DMS53 (cell line): ENCODE measurements at regions not wholly inside any gene's neighbourhood (a gene's known extent, or its start where the extent isn't known, plus 50 kb on each side); places are given as distances from the start of the nearest gene placed in this dataset.

Experiments used
- DNase-seq: peaks from one replicate; lab custom pipeline; 2025; lab: John Stamatoyannopoulos, UW

DNA sequence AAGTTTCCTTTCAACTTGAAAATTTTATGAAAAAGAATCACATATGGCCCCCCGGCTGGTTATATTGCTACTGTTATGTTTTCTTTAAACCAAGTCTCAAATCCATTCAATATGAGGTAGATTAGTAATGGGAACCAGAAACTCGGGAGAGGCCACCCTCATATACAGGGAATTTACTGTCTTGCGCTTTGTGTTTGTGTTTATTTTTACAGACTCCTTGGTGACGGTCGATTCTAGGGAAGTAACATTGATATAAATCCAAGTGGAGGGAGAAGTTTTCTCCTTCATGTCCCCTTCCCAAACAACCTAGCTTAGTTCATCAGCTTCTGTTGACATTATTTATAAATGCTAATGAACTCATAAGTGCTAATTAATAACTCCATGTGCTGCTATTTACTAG, 163.5 kb upstream of the LMO4 start:
- no peak for DNase-seq

DNA sequence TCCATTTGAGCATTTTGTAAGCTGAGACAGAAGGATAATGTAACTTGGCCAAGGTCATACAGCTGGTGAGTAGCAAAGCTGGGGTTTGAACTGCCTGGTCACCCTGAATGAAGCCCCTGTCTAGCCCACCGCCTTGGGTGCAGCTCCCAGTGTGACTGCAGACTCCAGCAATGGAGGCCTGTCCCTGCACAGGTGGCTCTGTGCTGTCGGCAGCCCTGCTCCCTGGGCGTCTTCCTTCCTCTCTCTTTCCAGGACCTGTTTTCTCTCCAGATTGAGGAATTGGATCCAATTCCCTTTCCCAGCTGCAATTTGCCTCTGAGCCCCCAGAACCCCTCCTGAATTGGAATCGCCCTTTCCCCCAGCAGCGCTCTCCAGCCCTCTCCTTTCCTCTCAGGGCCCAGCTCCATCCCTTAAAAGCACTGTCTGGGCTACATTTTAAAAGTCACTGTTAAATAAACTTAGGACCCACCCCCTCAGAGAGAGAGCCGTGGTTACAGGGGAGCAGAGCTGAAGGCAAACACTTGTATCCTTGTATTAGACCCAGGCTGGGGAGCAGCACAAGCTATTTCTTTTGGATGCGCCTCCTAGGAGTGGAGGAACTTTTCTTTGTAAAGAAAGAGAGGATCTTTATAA, 161.4 kb upstream of the LMO4 start:
- no peak for DNase-seq

DNA sequence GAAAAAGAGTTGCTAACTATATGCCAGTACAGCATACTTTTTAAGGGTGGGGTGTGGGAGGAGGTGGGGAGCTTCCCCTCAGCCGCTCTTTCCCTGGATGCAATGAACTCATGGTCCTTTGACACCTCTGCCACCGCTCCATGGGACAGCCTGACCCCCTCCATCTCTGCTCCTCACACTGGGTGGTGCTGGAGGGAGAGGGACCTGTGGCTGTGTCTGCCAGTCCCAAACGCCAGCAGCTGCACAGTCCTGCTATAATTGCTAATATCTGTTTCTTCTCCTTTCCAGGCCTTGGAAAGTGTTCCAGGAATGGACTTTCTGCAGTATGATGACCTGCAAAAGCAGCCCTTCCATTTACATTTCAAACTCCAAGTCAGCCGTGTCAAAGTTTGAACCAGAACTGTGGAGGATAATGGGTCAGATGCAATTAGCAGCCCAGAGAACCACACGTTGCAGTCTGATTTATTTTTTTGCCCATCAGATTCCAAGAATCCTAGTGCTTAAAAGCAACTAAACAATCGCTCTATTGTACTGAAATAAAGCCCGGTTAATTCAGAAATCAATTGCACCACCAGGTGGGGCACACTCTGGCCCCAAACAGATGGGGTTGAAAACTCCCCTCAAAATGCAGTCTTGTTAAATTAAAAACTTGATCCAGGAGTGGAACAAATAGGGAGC, 160.7 kb upstream of the LMO4 start:
- DNase-seq = no peak

DNA sequence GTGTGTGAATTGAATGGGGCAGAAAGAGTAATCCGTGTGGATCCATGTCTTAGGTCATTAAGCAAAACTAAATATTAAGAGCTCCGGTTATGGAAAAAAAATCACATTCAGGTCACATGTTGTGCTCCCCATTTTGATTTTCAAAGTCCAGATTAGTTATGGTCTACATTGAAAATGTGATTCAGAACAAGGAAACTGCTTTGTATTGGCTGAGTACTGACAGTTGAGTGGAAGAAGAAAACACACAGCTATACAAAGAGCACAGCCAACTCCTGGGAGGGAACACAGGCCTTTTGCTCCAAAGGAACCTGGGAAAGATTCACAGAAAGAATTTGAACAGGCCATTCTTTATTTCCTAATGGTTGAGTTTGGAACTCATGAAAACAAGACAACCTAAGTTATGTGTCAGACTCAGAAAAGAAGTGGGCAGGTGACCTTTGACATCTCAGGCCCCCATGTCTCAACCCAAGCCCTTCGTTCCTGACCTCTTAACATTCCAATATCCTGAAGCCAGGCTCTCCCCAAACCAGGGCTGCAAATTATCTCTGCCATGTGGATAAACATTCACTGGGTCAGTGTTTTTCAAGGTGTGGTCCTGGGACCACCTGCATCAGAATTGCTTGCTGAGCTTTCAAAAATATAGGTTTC, 159.3 kb upstream of the LMO4 start:
- DNase-seq = no peak

DNA sequence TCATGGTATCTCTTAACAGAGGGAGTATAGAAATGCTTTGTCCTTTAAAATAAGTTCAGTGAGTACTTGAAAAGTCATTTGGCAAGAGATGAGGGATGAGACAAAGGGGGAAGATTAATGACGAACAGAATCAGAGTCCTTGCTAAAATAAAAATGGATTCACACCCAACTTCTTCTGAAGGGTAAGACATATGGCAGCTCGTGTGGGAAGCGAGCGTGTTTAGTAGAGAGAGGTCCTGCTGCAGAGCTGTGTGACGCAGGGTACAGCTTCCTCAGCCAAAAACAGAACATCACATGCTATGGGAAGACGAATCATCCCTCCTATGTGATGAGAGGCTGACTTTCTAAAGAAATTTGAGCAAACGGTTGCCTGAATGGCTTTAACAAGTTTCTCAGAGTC, 158.5 kb upstream of the LMO4 start:
- DNase-seq = no peak

DNA sequence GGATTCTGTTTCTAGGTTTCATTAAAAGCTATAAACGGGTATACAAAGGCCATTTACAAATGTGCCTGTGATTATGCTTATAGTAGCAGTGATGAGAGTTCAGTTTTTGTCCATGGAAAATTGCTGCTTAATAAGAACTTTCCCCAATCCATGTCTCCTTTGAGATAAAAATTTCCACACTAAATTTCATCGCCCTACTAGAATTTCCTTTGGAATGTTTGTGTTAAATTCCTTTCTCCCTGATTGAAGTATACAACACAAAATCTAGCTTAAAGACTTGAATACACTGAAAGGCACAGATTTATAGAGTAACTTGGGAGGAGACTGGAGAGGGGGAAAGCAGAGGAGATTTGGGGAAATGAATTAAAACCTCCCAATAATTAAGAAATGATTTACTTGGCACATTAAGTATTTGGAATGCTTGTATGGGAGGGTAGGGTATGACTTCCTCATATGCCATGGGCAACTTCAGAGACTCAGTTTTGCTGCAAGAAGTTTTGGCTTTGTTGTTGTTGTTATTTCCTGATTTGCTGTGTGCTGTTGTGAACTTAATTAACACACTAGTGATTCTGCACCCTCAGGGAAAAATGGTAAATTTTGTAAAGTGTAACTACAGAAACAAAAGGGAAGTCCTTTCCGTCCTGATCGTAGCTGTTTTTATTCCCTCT, 157.6 kb upstream of the LMO4 start:
- no peak for DNase-seq

DNA sequence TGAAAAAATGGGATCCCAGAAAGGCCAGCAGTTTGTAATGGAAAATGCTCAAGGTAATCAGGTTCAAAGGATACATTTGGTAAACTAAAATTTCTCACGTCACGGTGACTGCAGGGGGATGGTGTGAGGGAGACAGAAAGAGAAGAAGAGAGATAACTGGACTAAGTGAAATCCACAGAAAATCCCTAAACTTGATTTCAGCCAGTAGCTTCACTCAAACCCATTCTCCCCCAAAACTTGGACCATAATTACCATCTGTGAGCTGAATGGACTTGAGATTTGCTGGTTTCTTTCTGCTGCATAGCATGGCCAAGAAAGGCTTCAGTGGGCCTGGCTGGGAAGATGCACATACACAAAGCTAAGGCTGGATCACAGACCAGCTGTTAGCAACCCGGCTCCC, 155.4 kb upstream of the LMO4 start:
- DNase-seq = no peak

DNA sequence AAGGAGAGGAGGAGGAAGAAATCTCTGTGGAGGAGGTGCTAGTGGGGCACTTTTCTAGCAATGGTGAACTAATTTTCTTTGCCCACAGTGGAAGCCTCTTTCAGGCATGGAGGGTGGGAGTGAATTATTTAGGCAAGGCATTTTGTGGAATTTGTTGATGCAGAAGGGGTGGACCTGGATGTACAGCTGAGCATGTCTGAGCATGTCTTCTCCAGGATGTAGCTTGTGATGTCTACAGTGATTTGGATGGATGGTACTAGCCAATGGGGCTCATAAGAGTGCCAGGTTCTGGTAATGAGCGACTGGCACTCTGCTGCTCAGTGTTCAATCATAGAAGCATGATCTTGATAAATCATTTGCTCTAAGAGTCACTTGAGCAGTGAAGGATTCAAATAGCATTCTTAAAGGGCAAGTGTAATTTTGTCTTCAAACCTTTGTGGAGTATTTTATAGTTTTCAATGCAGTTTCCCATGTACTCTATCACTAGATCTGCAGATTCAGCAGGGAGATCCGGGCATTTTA, 153.9 kb upstream of the LMO4 start:
- no peak for DNase-seq

DNA sequence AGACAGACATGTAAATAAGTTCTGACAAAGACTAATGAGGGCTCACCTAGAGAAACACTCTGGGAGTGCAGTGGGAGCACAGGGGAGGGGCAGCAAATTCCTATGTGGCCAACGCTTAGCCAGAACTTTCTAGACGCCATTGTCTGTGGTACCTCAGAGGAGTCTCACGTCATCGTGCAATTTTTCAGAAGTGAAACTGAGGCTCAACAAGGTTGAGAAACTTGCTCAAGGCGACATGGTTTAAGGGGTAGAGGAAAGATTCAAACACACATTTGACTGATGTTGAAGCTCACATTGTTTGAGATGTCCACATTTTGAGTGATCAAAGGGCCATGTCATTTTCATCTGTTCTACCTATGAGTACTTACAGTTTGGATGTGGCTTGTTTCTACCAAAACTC, 152.6 kb upstream of the LMO4 start:
- no peak for DNase-seq

DNA sequence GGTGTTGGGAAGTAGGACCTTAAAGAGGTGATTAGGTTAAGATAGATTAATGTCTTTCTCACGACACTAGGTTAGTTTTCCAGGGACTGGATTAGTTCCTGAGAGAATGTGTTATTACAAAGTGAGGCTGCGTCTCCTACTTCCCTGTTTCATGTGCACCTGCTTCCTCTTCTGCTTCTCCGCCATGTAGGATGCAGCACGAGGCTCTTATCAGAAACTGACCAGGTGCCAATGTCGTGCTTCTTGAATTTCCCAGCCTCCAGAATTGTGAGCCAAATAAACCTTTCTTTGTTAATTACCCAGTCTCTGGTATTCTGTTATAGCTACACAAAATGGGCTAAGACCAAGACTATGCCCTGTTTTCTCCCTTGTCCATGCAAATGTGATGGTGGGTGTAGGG, 152.2 kb upstream of the LMO4 start:
- no peak for DNase-seq

DNA sequence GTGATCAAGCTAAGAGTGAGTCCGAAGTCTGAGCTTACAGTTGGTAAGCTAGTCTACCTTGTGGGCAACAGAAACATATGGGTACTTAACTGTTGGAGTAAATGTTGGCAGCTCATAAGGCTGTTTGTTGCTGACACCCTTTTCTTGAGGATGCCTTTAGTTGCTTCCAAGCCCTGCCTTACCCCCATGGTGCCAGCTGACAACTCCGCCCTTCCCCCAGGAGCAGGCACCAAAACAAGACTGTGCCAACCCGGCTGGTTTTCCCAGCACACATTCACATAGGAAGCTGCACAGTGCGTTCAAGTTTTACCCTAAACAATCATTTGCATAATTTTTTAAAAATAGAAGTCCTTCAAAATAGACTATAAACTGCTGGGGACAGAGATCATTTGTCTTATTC, 150.2 kb upstream of the LMO4 start:
- DNase-seq = no peak

DNA sequence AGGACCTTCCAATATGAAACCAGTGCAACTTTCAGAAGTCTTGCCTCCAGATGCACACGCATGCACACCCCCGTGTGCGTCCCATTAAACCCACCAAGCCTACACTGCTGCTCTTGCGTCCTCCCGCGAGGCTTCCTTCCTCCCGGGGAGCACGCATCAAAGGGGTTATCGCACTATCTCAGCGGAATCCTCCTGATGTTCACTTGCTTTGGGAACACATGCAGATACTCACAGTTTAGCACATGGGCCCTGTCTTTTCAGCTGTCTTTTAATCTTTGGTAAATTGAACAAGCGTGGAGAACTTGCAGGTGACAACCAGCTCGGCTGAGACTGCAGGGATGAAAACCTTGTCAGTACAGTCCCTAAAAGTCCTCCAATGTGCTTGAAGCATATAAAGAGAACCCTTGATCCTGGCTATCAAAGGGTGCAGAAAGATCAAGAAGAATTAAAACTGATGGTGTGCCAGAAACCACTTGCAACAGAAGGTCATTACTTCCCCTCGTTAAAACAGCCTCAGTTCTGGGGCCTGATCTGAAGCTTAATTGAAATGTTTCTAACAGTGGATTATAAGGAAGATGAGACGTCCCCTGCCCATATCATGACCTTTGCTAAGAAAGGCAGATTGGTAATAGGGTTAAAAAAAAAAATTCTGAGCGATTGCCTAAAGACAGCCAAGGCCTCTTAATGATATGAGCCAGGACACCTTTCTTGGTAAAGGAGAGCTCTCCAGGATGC, 149.4 kb upstream of the LMO4 start:
- DNase-seq = no peak

DNA sequence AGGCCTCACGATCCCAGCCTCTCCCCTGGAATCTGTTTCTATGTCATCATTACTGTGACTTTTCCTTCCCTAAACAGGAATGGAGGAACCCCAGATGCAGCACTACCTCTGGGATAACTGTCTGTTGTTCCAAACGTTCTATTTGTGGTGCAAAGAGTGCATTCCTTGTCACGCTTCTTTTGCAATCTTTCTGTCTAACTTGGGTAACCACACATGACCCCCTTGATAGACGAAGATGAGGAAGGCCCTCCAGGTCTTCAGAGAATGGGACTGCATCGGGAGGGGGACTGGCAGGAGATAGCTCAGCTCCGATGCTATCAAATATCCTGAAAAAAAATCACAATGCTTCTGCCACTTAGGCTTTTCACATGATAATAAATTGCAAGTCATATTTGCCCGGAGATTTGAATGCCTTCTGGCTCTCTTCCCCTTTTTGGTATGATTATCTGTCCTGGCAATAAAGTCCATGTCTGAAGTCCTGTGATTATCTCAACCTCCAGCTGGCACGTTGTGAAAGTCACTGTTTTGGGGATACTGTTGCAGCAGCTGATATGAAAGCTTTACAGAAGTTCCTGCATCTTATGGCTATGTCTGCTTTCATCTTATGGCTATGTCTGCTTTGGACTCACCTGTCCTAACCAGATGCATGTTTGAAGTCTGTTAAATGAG, 148.7 kb upstream of the LMO4 start:
- no peak for DNase-seq

DNA sequence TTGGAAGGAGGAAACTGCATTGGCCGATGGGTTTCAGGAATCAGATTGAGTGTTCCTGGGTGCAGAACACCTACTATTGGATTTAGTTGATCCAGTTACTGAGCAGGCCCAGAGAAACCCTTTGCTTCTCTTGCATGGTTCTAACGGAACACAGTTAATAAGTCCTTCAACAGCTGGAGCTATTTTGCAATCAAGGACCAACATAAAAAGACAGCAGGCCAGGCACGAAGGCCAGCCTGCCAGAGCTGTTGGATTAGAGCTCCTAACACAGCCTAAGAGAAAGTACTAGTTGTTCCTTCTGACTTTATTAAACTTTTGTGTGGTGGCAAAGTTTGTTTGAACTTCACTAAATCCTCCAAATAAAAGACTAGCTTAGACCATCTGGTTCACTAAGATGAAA, 148.0 kb upstream of the LMO4 start:
- DNase-seq = no peak

DNA sequence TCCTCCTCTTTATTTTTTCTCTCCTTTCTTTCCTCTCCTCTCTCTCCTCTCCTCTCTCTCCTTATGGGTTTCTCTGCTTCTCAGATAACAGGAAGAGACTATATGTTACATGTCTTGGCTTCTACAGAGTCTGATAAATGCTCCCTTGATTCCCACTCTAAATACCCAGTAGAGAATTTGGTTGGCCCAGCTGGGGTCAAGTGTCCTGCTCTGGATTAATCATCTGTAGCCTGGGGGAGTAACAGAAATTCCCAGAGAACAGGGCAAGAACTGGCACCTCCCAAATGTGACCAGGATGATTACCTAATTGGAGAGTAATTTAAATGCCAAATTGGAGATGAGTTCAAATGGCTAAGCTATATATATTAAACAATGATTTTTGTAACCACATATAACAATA, 146.1 kb upstream of the LMO4 start:
- DNase-seq = no peak

DNA sequence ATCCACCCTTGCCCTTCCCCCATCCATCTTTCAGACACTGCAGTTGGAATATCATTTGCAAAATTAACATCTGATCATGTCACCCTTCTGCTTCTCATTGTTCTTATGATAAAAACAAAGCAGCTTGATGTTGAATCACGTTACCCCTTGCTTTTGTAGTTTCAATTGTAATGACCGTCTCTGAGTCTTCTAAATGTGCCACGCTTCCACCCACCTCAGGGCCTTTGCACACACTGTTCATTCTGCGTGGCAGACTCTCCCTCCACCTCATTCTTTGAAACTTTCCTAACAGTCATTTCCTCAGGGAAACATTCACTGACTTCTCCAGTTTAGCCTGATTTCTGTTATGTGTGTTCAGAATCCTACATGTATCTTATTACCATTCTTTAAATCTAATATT, 143.6 kb upstream of the LMO4 start:
- no peak for DNase-seq

DNA sequence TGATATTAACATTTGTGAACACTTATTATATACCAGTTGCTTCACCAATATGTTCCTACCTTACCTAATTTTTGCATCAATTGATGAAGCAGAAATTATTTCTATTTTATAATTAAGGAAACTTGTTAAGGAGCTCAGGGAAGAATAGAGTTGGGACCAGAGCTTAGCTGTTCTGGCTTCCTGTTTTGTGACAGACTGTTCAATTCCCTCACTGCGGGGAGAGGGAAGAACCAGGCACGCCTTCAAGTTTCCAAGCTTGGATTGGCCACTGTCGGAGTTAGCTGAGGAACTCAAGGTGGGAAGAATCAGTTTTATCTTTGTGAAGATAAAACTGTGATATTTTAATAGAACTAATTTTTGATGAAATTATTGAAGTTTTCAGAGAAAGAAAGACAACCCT, 142.3 kb upstream of the LMO4 start:
- DNase-seq = no peak

DNA sequence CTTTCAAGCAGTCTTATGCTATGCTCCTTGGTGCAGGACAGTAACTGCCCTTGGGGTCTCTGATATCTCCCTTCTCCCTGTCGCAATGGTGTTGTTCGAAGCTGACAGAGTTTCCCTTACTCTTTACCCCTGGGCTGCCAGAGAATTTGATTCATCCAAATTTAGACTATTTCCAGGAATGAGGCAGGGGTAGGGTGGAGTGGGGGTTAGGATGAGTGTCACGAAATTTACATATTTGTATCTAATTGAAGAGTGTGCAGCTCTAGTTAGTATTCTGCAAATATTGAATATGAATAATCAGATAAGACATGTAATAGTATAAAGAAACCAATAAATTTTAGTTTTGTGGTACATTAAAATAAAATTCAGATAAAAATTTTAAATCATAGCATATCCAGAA, 140.0 kb upstream of the LMO4 start:
- no peak for DNase-seq

DNA sequence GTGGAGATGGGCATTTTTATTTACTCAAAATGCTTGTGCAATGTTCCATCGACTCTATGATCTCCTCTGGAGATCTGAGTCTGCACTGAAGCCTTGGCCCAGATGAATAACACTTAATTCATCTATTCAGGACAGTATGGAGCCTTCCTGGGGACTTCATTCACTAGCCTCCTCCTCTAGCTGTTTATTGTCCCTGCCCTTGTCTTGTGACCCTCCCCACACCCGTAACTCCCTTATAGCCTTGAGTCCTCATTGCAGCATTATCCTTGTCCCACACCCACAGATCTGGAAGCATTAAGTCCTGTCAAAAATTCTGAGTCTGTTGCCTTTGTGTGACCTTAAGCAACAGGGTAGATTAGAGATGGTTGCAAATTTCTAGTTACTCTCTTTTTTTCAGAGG, 138.3 kb upstream of the LMO4 start:
- DNase-seq = no peak

DNA sequence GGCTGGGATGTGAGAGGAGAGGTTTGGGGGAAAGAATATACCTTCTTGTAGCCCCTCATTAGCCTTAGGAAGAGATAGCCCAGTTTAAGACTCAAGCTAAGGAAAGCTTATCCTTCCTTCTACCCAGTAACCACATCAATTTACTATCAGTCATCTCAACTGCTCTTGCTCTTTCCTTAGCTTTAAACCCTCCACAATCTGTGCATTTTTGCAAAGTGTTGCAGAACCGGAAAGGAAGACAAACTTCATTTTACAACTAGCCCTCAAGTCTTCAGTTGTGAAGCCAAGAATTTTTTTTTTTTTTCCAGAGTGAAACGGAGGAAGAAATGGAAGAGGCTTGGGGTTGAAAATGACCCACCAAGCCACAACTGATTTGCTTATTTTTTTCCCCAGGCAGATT, 137.0 kb upstream of the LMO4 start:
- no peak for DNase-seq

DNA sequence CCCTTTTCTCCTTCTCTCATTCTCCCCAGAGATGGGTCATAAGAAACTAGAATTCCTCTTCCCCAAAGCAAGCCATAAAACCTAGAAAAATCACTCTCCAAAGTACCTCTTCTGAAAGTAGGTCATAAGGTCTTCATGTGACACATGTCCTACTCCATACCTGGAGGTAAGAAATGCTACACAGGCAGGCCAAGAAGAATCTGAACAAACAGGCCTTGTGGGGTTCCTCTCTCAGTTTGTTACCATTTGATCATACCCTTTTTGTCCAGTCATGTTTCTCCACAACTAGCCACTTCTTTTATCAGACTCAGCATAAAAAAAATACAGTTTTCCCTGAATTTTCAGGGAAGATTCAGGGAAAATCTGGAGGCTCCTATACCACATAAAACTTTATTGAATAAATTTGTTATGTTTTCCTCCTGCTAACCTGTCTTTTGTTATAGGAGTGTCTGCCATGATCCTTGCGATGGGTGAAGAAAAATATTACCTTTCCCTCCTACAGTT, 134.4 kb upstream of the LMO4 start:
- DNase-seq = no peak

DNA sequence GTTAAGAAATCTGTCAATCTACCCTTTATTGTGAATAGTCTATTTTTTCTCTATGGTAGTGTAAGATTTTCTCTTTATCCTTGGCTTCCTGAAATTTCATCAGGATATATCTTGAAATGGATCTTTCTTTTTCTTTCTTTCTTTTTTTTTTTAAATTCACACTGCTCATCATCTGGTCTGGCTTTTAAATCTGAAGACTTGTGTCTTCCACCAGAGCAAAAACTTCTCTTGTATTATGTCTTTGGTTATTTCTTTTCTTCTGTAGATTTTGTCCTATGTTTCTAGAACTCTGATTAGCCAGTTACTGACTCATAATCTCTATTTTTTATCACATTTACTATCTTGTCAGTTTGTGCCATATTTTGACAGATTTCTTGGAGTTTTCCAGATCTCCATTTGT, 133.8 kb upstream of the LMO4 start:
- no peak for DNase-seq
